Ovary (tissue), 3 donors: ENCODE measurements at regions not wholly inside any gene's neighbourhood (a gene's known extent, or its start where the extent isn't known, plus 50 kb on each side); places are given as distances from the start of the nearest gene placed in this dataset.
"Not testable (repeated sequence)": the region's sequence is repeated elsewhere in the genome, so short reads cannot be mapped to it uniquely, and the experiment has no call there.

Source experiments
- CTCF ChIP-seq, 3 donors: fragments of 450-650 bp in 2 of 3; fragments of 200-600 bp in 1 of 3; IDR thresholded peaks; one replicate each; pipeline versions ENCODE4 v1.5.1 to v1.8.0; 2016 to 2022; ENCODE audit warnings: antibody characterized with exemption in 3 of 3, mild to moderate bottlenecking in 1 of 3
- EP300 ChIP-seq: sonication (generic); formaldehyde crosslinking; IDR thresholded peaks from one replicate; pipeline ENCODE4 v1.6.1; 2017; ENCODE audit warnings: antibody characterized with exemption
- POLR2A ChIP-seq: fragments of 450-650 bp; IDR thresholded peaks from one replicate; pipeline ENCODE4 v1.6.1; 2017; ENCODE audit warnings: antibody characterized with exemption, mild to moderate bottlenecking, moderate library complexity
- donor health status: DM: no; HTN: no; CAD: no.

- not testable (repeated sequence) for TF ChIP-seq CTCF (IDR thresholded peaks at IDR 0.05); POLR2A; EP300
These were observed 71.9 kb upstream of the NBPF3 start for GRCh38 chr1:21367973-21368514.
